ENCODE measurements at regions not wholly inside any gene's neighbourhood (a gene's known extent, or its start where the extent isn't known, plus 50 kb on each side); places are given as distances from the start of the nearest gene placed in this dataset.

GRCh38 chr20:6838181-6838826 is 70.8 kb downstream of the BMP2 start:
- Histone ChIP-seq H3K36me3 (ENCODE audit: control insufficient read depth in 2 of 2, insufficient read depth in 1 of 2, low read length in 2 of 2) (no peaks in the 10 kb centered on the region), H3K9me3 (ENCODE audit: control insufficient read depth, insufficient read depth, low read depth, low read length) (no peaks in the 10 kb centered on the region), H3K27ac (ENCODE audit: extremely low read depth, low read depth, low read length) (no peak overlapping the region), H3K4me1 (ENCODE audit: control insufficient read depth, insufficient read depth, low read length) (no peaks in the 10 kb centered on the region), H3K4me3 (ENCODE audit: low read depth, low read length) (no peak overlapping the region)
- no peak for TF ChIP-seq ZNF274 (IDR thresholded peaks at IDR 0.05; ENCODE audit: low read length)
- TF ChIP-seq ZNF274 (tag by site-specific recombination; IDR thresholded peaks at IDR 0.05; ENCODE audit: borderline replicate concordance), result no peak
- TF ChIP-seq, protein P1, sequence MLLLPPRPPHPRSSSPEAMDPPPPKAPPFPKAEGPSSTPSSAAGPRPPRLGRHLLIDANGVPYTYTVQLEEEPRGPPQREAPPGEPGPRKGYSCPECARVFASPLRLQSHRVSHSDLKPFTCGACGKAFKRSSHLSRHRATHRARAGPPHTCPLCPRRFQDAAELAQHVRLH (tag by site-specific recombination; IDR thresholded peaks at IDR 0.05), result no peak
- no peak for TF ChIP-seq ZNF514 (tag by site-specific recombination; IDR thresholded peaks at IDR 0.05)
- TF ChIP-seq WT1 (tag by site-specific recombination; IDR thresholded peaks at IDR 0.05), result no peak
- no peak for TF ChIP-seq ZNF112 (tag by site-specific recombination; IDR thresholded peaks at IDR 0.05)
- no peak for TF ChIP-seq ZBTB11 (tag by site-specific recombination; conservative IDR thresholded peaks at IDR 0.05; ENCODE audit: low read depth)
- TF ChIP-seq ZBTB48 (tag by site-specific recombination; IDR thresholded peaks at IDR 0.05), result no peak
- no peak for TF ChIP-seq SP2 (tag by site-specific recombination; IDR thresholded peaks at IDR 0.05)
- no peak for TF ChIP-seq ZNF362 (tag by site-specific recombination; IDR thresholded peaks at IDR 0.05)
- TF ChIP-seq ZEB2 (tag by site-specific recombination; IDR thresholded peaks at IDR 0.05), result no peak
- TF ChIP-seq, protein P2, sequence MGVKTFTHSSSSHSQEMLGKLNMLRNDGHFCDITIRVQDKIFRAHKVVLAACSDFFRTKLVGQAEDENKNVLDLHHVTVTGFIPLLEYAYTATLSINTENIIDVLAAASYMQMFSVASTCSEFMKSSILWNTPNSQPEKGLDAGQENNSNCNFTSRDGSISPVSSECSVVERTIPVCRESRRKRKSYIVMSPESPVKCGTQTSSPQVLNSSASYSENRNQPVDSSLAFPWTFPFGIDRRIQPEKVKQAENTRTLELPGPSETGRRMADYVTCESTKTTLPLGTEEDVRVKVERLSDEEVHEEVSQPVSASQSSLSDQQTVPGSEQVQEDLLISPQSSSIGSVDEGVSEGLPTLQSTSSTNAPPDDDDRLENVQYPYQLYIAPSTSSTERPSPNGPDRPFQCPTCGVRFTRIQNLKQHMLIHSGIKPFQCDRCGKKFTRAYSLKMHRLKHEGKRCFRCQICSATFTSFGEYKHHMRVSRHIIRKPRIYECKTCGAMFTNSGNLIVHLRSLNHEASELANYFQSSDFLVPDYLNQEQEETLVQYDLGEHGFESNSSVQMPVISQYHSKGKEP (tag by site-specific recombination; IDR thresholded peaks at IDR 0.05), result no peak
- TF ChIP-seq ZNF571 (tag by site-specific recombination; IDR thresholded peaks at IDR 0.05), result no peak
- no peak for TF ChIP-seq ZNF211 (tag by site-specific recombination; IDR thresholded peaks at IDR 0.05; ENCODE audit: low read depth)
- TF ChIP-seq ZNF169 (tag by site-specific recombination; IDR thresholded peaks at IDR 0.05), result no peak
- TF ChIP-seq GLIS2 (tag by site-specific recombination; IDR thresholded peaks at IDR 0.05), result no peak
- TF ChIP-seq, protein P3, sequence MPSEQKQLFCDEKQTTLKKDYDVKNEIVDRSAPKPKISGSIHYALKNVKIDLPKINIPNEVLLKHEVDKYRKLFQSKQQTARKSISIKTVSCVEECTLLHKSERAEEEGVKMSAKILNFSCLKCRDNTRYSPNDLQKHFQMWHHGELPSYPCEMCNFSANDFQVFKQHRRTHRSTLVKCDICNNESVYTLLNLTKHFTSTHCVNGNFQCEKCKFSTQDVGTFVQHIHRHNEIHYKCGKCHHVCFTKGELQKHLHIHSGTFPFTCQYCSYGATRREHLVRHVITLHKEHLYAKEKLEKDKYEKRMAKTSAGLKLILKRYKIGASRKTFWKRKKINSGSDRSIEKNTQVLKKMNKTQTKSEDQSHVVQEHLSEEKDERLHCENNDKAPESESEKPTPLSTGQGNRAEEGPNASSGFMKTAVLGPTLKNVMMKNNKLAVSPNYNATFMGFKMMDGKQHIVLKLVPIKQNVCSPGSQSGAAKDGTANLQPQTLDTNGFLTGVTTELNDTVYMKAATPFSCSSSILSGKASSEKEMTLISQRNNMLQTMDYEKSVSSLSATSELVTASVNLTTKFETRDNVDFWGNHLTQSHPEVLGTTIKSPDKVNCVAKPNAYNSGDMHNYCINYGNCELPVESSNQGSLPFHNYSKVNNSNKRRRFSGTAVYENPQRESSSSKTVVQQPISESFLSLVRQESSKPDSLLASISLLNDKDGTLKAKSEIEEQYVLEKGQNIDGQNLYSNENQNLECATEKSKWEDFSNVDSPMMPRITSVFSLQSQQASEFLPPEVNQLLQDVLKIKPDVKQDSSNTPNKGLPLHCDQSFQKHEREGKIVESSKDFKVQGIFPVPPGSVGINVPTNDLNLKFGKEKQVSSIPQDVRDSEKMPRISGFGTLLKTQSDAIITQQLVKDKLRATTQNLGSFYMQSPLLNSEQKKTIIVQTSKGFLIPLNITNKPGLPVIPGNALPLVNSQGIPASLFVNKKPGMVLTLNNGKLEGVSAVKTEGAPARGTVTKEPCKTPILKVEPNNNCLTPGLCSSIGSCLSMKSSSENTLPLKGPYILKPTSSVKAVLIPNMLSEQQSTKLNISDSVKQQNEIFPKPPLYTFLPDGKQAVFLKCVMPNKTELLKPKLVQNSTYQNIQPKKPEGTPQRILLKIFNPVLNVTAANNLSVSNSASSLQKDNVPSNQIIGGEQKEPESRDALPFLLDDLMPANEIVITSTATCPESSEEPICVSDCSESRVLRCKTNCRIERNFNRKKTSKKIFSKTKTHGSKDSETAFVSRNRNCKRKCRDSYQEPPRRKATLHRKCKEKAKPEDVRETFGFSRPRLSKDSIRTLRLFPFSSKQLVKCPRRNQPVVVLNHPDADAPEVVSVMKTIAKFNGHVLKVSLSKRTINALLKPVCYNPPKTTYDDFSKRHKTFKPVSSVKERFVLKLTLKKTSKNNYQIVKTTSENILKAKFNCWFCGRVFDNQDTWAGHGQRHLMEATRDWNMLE (tag by site-specific recombination; conservative IDR thresholded peaks at IDR 0.05; ENCODE audit: low read depth), result no peak
- TF ChIP-seq MYNN (tag by site-specific recombination; IDR thresholded peaks at IDR 0.05; ENCODE audit: borderline replicate concordance), result no peak
- TF ChIP-seq ZNF148 (tag by site-specific recombination; IDR thresholded peaks at IDR 0.05; ENCODE audit: borderline replicate concordance), result no peak
- CTCF ChIA-PET, result interaction anchor here (0.6 to 1.1 kb wide), 2 partner anchors 9 to 10 kb away, joined by 3 read pairs; no protein-coding TSS in a partner anchor
- POLR2A ChIA-PET, result no interaction called here
